Brain microvascular endothelial cell (primary cell): ENCODE measurements at regions not wholly inside any gene's neighbourhood (a gene's known extent, or its start where the extent isn't known, plus 50 kb on each side); places are given as distances from the start of the nearest gene placed in this dataset.

Source experiments
- DNase-seq: peaks from one replicate; pipeline ENCODE4 v3.0.0-alpha.2; 2020
- H3K27ac ChIP-seq: fragments of 250-450 bp; sonication (Bioruptor Pico); 2 replicates; pipeline ENCODE4 v1.5.1; 2020; ENCODE audit warnings: mild to moderate bottlenecking, moderate library complexity
- H3K27me3 ChIP-seq: fragments of 250-450 bp; sonication (Bioruptor Pico); replicated peaks from 2 replicates; pipeline ENCODE4 v1.5.1; 2020; ENCODE audit warnings: mild to moderate bottlenecking
- H3K36me3 ChIP-seq: fragments of 250-450 bp; sonication (Bioruptor Pico); replicated peaks from 2 replicates; pipeline ENCODE4 v1.5.1; 2020; ENCODE audit warnings: mild to moderate bottlenecking
- H3K4me3 ChIP-seq: 2 replicates; pipeline ENCODE4 v1.5.1; 2011; ENCODE audit warnings: low read depth, mild to moderate bottlenecking, control low read depth, low read length, moderate library complexity
- in situ Hi-C: cut with HindIII; loops from 2 replicates; pipeline ENCODE4 v1.10.0; 2017; ENCODE audit warnings: low sequenced_read_pairs, low pct_ligation_motif_present
- TF ChIP-seq, protein P1 (sequence below): IDR thresholded peaks from 2 replicates; pipeline ENCODE4 v1.5.1; 2011; ENCODE audit warnings: low read depth, mild to moderate bottlenecking, moderate library complexity, low read length, control low read depth, inconsistent platforms; ENCODE audit errors: missing control alignments

DNA sequence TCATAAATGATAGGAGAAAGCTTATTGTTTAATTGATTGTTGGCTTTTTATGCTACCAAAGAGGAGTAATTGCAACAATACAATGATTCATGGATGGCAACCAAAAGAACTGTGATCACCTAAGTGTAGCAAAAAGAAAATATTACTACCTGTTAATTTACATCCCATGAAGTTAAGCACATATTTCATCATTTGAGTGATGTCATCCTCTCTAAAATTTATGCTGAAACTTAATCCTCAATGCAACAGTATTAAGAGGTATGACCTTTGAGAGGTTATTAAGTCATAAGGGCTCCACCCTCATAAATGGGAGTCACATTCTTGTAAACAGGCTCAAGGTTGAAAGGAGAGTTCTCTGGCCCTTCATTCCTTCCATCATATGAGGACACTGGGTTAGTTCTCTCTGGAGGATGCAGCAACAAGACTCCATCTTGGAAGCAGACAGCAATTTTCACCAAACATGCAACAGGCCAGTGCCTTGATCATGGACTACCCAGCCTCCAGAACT, 190.6 kb upstream of the GRIK2 start:
- TF ChIP-seq, protein P1, sequence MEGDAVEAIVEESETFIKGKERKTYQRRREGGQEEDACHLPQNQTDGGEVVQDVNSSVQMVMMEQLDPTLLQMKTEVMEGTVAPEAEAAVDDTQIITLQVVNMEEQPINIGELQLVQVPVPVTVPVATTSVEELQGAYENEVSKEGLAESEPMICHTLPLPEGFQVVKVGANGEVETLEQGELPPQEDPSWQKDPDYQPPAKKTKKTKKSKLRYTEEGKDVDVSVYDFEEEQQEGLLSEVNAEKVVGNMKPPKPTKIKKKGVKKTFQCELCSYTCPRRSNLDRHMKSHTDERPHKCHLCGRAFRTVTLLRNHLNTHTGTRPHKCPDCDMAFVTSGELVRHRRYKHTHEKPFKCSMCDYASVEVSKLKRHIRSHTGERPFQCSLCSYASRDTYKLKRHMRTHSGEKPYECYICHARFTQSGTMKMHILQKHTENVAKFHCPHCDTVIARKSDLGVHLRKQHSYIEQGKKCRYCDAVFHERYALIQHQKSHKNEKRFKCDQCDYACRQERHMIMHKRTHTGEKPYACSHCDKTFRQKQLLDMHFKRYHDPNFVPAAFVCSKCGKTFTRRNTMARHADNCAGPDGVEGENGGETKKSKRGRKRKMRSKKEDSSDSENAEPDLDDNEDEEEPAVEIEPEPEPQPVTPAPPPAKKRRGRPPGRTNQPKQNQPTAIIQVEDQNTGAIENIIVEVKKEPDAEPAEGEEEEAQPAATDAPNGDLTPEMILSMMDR, result no peak
- no peaks in the 10 kb centered on the region for H3K27me3 ChIP-seq
- no peaks in the 10 kb centered on the region for H3K36me3 ChIP-seq
- in situ Hi-C loops, result no loop called here
- H3K27ac ChIP-seq, result no peak overlapping the region
- DNase-seq, result no peak
- H3K4me3 ChIP-seq, result no peak overlapping the region

GRCh38 chr6:101203664-101204063, 189.8 kb upstream of the GRIK2 start:
- no peaks in the 10 kb centered on the region for H3K36me3 ChIP-seq
- in situ Hi-C loops, result no loop called here
- TF ChIP-seq, protein P1, result no peak

GRCh38 chr6:101208152-101208551, 185.4 kb upstream of the GRIK2 start:
- Histone ChIP-seq H3K27me3 (no peaks in the 10 kb centered on the region), H3K4me3 (no peak overlapping the region), H3K36me3 (no peaks in the 10 kb centered on the region), H3K27ac (no peak overlapping the region)
- in situ Hi-C loops, result no loop called here
- TF ChIP-seq, protein P1, result no peak
- DNase-seq, result no peak

More at GRCh38 chr6:101203664-101204063, 189.8 kb upstream of the GRIK2 start:
- H3K27ac ChIP-seq, result no peak overlapping the region
- DNase-seq, result no peak
- no peak overlapping the region for H3K4me3 ChIP-seq
- H3K27me3 ChIP-seq, result no peaks in the 10 kb centered on the region

- in situ Hi-C loops, result no loop called here
- TF ChIP-seq, protein P1, result no peak
- no peaks in the 10 kb centered on the region for H3K36me3 ChIP-seq
These were observed 180.9 kb upstream of the GRIK2 start for GRCh38 chr6:101212640-101213039.

GRCh38 chr6:101222007-101222406, 171.5 kb upstream of the GRIK2 start:
- TF ChIP-seq, protein P1, result no peak
- no peak overlapping the region for H3K4me3 ChIP-seq
- H3K27me3 ChIP-seq, result no peaks in the 10 kb centered on the region
- in situ Hi-C loops, result no loop called here
- no peaks in the 10 kb centered on the region for H3K36me3 ChIP-seq
- DNase-seq, result no peak
- no peak overlapping the region for H3K27ac ChIP-seq

More at GRCh38 chr6:101212640-101213039, 180.9 kb upstream of the GRIK2 start:
- Histone ChIP-seq H3K27me3 (no peaks in the 10 kb centered on the region), H3K4me3 (no peak overlapping the region), H3K27ac (no peak overlapping the region)
- no peak for DNase-seq

GRCh38 chr6:101224751-101225150, 168.8 kb upstream of the GRIK2 start:
- DNase-seq, result no peak
- Histone ChIP-seq H3K27me3 (no peaks in the 10 kb centered on the region), H3K4me3 (no peak overlapping the region), H3K36me3 (no peaks in the 10 kb centered on the region), H3K27ac (no peak overlapping the region)
- TF ChIP-seq, protein P1, result no peak
- in situ Hi-C loops, result no loop called here
